ENCODE measurements at regions not wholly inside any gene's neighbourhood (a gene's known extent, or its start where the extent isn't known, plus 50 kb on each side); places are given as distances from the start of the nearest gene placed in this dataset.

DNA sequence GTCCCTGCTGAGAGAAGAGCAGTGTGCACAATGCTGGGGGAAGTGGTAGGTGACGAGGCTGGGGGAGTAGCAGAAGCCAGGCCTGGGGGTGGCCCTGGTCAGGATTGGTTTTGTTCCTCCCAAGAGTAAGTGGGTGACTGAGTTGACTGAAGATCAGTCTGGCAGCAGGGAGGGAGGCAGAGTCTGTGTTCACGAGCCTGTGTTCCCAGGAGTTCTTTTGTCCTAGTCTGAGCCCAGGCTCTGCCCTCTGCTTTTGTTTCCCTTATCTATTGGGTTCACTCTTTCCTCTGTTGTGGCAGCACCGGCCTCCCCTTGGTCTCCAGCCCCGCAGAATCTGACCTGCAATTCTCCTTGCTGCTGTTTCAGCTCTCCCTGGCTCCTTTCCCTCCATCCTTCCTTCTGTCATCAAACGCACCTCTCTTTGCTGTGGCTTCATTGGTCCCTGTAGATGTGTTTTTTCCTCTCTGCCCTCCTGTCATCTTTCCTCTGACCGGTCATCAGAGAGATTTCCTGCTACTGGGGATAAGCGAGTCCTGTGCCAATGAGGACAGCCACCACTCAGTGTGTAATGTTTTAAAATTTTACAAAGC is 607.4 kb downstream of the KIF4B start:
- no peak for DNase-seq (ENCODE audit: low spot score in 2 of 2)
- Histone ChIP-seq H3K9me3 (no peaks in the 10 kb centered on the region), H3K27ac (no peak overlapping the region), H3K27me3 (no peaks in the 10 kb centered on the region), H3K4me3 (no peak overlapping the region), H3K4me1 (no peaks in the 10 kb centered on the region), H3K36me3 (no peaks in the 10 kb centered on the region)
- intact Hi-C loops (cut with DNase I; ENCODE audit: low total_unique reads), result no loop called here
- TF ChIP-seq, protein P1, sequence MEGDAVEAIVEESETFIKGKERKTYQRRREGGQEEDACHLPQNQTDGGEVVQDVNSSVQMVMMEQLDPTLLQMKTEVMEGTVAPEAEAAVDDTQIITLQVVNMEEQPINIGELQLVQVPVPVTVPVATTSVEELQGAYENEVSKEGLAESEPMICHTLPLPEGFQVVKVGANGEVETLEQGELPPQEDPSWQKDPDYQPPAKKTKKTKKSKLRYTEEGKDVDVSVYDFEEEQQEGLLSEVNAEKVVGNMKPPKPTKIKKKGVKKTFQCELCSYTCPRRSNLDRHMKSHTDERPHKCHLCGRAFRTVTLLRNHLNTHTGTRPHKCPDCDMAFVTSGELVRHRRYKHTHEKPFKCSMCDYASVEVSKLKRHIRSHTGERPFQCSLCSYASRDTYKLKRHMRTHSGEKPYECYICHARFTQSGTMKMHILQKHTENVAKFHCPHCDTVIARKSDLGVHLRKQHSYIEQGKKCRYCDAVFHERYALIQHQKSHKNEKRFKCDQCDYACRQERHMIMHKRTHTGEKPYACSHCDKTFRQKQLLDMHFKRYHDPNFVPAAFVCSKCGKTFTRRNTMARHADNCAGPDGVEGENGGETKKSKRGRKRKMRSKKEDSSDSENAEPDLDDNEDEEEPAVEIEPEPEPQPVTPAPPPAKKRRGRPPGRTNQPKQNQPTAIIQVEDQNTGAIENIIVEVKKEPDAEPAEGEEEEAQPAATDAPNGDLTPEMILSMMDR (IDR thresholded peaks at IDR 0.05), result no peak
- TF ChIP-seq POLR2AphosphoS5 (IDR thresholded peaks at IDR 0.05), result no peak
- no peak for TF ChIP-seq POLR2A (IDR thresholded peaks at IDR 0.05)

DNA sequence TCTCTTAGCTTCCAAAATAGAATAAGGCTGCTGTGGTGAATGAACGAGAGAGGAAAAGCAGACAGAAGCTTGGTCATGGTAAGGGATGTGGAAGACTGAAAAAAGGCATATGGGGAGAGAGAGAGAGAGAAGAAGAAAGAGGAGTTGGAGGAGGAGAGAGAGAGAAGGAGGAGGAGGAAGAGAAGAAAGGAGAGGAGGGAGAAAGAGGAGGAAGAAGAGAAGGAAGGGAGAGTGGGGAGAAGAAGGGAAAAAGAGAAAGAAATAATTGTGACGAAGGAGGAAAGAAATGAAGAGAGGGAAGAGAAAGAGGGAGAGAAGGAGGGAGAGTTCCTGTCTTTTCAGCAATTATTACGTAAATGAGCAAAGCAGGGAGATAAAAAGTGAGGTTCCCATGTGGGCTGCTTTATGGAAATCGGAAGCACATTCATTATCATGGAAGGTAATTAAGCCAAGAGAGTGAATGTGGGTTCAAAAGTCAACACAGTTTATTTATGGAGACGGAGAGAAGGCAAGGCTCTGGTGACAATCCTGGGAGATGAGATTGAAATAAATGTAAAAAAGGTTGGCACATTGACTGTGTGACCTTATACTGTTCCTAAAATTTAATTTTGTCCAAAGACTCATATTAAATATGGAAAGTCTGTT is 611.2 kb downstream of the KIF4B start:
- Histone ChIP-seq H3K36me3 (no peaks in the 10 kb centered on the region), H3K27me3 (no peaks in the 10 kb centered on the region), H3K27ac (no peak overlapping the region), H3K9me3 (no peaks in the 10 kb centered on the region), H3K4me1 (no peaks in the 10 kb centered on the region), H3K4me3 (no peak overlapping the region)
- DNase-seq (ENCODE audit: low spot score in 2 of 2), result no peak
- TF ChIP-seq, protein P1 (IDR thresholded peaks at IDR 0.05), result no peak
- no peak for TF ChIP-seq POLR2AphosphoS5 (IDR thresholded peaks at IDR 0.05)
- TF ChIP-seq POLR2A (IDR thresholded peaks at IDR 0.05), result no peak
- intact Hi-C loops (cut with DNase I; ENCODE audit: low total_unique reads), result no loop called here

DNA sequence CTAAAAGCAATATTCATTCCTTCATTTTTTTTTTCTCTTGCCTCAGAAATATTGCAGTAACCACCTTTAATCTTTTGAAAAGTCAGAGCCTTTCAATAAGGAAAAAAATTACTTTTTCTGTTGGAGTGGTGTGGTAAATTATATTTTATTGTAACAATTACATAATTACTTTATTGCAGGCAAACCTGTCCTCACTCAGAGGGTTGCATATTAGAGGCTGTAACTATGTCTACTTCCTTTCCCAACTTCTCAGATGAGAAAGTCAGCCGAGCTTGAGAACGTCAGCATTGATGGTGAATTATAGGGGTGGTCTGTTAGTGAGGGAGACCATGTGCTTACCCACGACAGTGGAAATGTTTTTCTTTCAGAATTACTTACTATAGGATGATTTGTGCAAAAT is 611.8 kb downstream of the KIF4B start:
- H3K4me1 ChIP-seq, result no peaks in the 10 kb centered on the region
- DNase-seq (ENCODE audit: low spot score in 2 of 2), result no peak
- intact Hi-C loops (cut with DNase I; ENCODE audit: low total_unique reads), result no loop called here
- no peak for TF ChIP-seq POLR2A (IDR thresholded peaks at IDR 0.05)
- TF ChIP-seq POLR2AphosphoS5 (IDR thresholded peaks at IDR 0.05), result no peak
- TF ChIP-seq, protein P1 (IDR thresholded peaks at IDR 0.05), result no peak
- no peaks in the 10 kb centered on the region for H3K9me3 ChIP-seq
- no peaks in the 10 kb centered on the region for H3K36me3 ChIP-seq
- no peak overlapping the region for H3K27ac ChIP-seq
- no peak overlapping the region for H3K4me3 ChIP-seq
- H3K27me3 ChIP-seq, result no peaks in the 10 kb centered on the region

DNA sequence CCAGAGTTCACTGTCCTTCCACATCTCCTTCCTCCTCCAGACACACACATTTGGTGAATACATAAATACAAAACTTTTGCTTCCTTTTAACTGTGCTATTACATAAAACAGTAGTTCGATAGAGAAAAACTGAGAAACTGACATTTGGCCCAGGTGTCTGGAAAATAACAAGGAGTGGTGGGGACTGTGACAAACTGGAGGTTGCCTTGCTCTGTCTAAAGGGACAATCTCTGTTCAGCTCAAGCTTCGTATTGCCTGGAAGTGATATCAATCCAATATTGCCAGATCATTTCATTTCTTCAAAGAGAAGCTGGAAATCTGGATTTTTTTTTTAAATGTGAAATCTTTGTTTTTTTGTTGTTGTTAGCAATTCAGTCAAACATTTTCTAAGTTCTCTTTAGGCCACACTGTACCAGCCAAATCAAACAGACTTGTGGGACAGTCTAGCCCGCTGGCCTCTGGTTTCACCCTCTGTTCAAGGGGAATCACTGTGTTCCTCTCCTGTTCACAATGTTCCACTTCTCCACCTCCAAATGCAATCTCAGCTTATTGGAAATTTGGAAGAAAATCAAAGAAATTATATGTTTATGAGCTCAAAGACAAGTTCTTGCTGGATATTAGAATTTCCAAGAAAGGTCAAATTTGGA is 612.5 kb downstream of the KIF4B start:
- no peak for TF ChIP-seq POLR2A (IDR thresholded peaks at IDR 0.05)
- no peaks in the 10 kb centered on the region for H3K4me1 ChIP-seq
- intact Hi-C loops (cut with DNase I; ENCODE audit: low total_unique reads), result no loop called here
- no peaks in the 10 kb centered on the region for H3K36me3 ChIP-seq
- DNase-seq (ENCODE audit: low spot score in 2 of 2), result no peak
- no peaks in the 10 kb centered on the region for H3K27me3 ChIP-seq
- H3K27ac ChIP-seq, result no peak overlapping the region
- no peak overlapping the region for H3K4me3 ChIP-seq
- no peaks in the 10 kb centered on the region for H3K9me3 ChIP-seq

DNA sequence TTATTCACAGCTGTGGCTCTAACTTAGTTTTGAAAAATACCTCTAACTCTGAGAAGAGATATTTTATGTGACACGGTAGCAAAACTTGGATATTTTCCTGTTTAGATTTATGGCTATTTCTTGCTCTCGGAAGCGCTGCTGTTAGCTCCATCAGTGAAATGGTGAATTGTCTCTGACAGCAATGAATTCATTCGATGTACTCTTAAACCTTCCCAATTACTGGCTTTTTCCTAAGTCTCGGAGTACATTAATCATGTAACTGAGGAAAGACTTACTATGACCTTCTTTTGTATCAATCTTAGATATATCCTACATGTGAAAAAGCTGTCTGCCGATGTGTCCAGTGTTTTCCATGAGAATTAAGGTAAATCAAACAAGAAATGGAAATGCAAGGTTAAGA is 613.0 kb downstream of the KIF4B start:
- H3K27me3 ChIP-seq, result no peaks in the 10 kb centered on the region
- no peak overlapping the region for H3K27ac ChIP-seq
- intact Hi-C loops (cut with DNase I; ENCODE audit: low total_unique reads), result no loop called here
- no peaks in the 10 kb centered on the region for H3K36me3 ChIP-seq
- TF ChIP-seq, protein P1 (IDR thresholded peaks at IDR 0.05), result no peak
- no peak for TF ChIP-seq POLR2AphosphoS5 (IDR thresholded peaks at IDR 0.05)
- no peak for TF ChIP-seq POLR2A (IDR thresholded peaks at IDR 0.05)
- no peaks in the 10 kb centered on the region for H3K9me3 ChIP-seq
- no peaks in the 10 kb centered on the region for H3K4me1 ChIP-seq
- no peak overlapping the region for H3K4me3 ChIP-seq
- DNase-seq (ENCODE audit: low spot score in 2 of 2), result no peak
